WTC11 (cell line): ENCODE measurements at regions not wholly inside any gene's neighbourhood (a gene's known extent, or its start where the extent isn't known, plus 50 kb on each side); places are given as distances from the start of the nearest gene placed in this dataset.
A peak's percentile ranks its signal among the peaks of the same experiment; 100 is the strongest.

Experiments used
- ATAC-seq: fragments of 200-7000 bp; cut with Tn5 transposase; 2 replicates; pipeline ENCODE4 v1.10.0; 2021; ENCODE audit warnings: mild to moderate bottlenecking, moderate library complexity
- CTCF ChIA-PET: fragments of 300-600 bp; sonication (Branson Sonifier 250); formaldehyde crosslinking; loops from one replicate; lab custom pipeline; 2021; ENCODE audit warnings: antibody characterized with exemption; lab: Charles Lee
- POLR2A ChIA-PET: fragments of 350-600 bp; sonication (Branson Sonifier 250); formaldehyde crosslinking; loops from one replicate; lab custom pipeline; 2021; ENCODE audit warnings: antibody characterized with exemption; lab: Charles Lee
- DNase-seq: peaks from one replicate; pipeline ENCODE4 v3.0.0; 2021; ENCODE audit warnings: low spot score
- H3K27ac Mint-ChIP-seq: 2 replicates; pipeline ENCODE4 v1.8.0; 2021; ENCODE audit warnings: mixed read lengths
- H3K27me3 Mint-ChIP-seq: 2 replicates; pipeline ENCODE4 v1.8.0; 2021; ENCODE audit warnings: low read depth, mild to moderate bottlenecking, moderate library complexity, mixed read lengths
- H3K36me3 Mint-ChIP-seq: 2 replicates; pipeline ENCODE4 v1.8.0; 2021; ENCODE audit warnings: mixed read lengths
- H3K4me1 Mint-ChIP-seq: 2 replicates; pipeline ENCODE4 v1.8.0; 2022; ENCODE audit warnings: mixed read lengths
- H3K4me3 Mint-ChIP-seq: 2 replicates; pipeline ENCODE4 v1.8.0; 2021; ENCODE audit warnings: mild to moderate bottlenecking, moderate library complexity, mixed read lengths
- H3K9me3 Mint-ChIP-seq: 2 replicates; pipeline ENCODE4 v1.8.0; 2021; ENCODE audit warnings: mixed read lengths
- CBFB ChIP-seq: sonication (generic); formaldehyde crosslinking; IDR thresholded peaks from 2 replicates; pipeline ENCODE4 v1.8.1; 2022; ENCODE audit warnings: mild to moderate bottlenecking, low read depth, missing genetic modification reagents
- CREM ChIP-seq: sonication (generic); formaldehyde crosslinking; IDR thresholded peaks from 2 replicates; pipeline ENCODE4 v1.8.1; 2022; ENCODE audit warnings: mild to moderate bottlenecking, missing genetic modification reagents, moderate library complexity
- JAZF1 ChIP-seq: fragments of 250-450 bp; sonication (Bioruptor Pico); IDR thresholded peaks from 2 replicates; pipeline ENCODE4 v1.9.0; 2021; ENCODE audit warnings: moderate library complexity, mild to moderate bottlenecking, inconsistent platforms
- NFATC4 ChIP-seq: fragments of 250-450 bp; sonication (Bioruptor Pico); IDR thresholded peaks from 2 replicates; pipeline ENCODE4 v1.9.0; 2021; ENCODE audit warnings: mild to moderate bottlenecking
- NFE2L1 ChIP-seq: sonication (generic); formaldehyde crosslinking; IDR thresholded peaks from 2 replicates; pipeline ENCODE4 v1.8.1; 2023; ENCODE audit warnings: missing genetic modification reagents
- NFYB ChIP-seq: sonication (generic); formaldehyde crosslinking; conservative IDR thresholded peaks from 2 replicates; pipeline ENCODE4 v1.8.0; 2022; ENCODE audit warnings: low read depth, missing genetic modification reagents
- NR1H2 ChIP-seq: sonication (generic); formaldehyde crosslinking; IDR thresholded peaks from 2 replicates; pipeline ENCODE4 v1.9.0; 2021; ENCODE audit warnings: mild to moderate bottlenecking, moderate library complexity, missing genetic modification reagents
- RELA ChIP-seq: sonication (generic); formaldehyde crosslinking; IDR thresholded peaks from 2 replicates; pipeline ENCODE4 v1.8.1; 2022; ENCODE audit warnings: missing genetic modification reagents, mild to moderate bottlenecking, borderline replicate concordance
- SMAD3 ChIP-seq: sonication (generic); formaldehyde crosslinking; IDR thresholded peaks from 2 replicates; pipeline ENCODE4 v1.8.0; 2022; ENCODE audit warnings: missing genetic modification reagents, mild to moderate bottlenecking, borderline replicate concordance
- SOX15 ChIP-seq: fragments of 250-450 bp; sonication (Bioruptor Pico); IDR thresholded peaks from 2 replicates; pipeline ENCODE4 v1.9.0; 2021; ENCODE audit warnings: mild to moderate bottlenecking
- SP1 ChIP-seq: sonication (generic); formaldehyde crosslinking; conservative IDR thresholded peaks from 2 replicates; pipeline ENCODE4 v1.8.1; 2022; ENCODE audit warnings: missing genetic modification reagents
- ZBTB21 ChIP-seq: sonication (generic); formaldehyde crosslinking; IDR thresholded peaks from 2 replicates; pipeline ENCODE4 v1.8.1; 2023; ENCODE audit warnings: mild to moderate bottlenecking, missing genetic modification reagents, borderline replicate concordance
- ZNF121 ChIP-seq: sonication (generic); formaldehyde crosslinking; IDR thresholded peaks from 2 replicates; pipeline ENCODE4 v1.8.0; 2023; ENCODE audit warnings: missing genetic modification reagents
- TF ChIP-seq, protein P1 (sequence below): fragments of 250-450 bp; sonication (Bioruptor Pico); IDR thresholded peaks from 2 replicates; pipeline ENCODE4 v1.9.0; 2021; ENCODE audit warnings: mild to moderate bottlenecking, borderline replicate concordance
- TF ChIP-seq, protein P2 (sequence below): sonication (generic); formaldehyde crosslinking; IDR thresholded peaks from 2 replicates; pipeline ENCODE4 v1.8.0; 2023; ENCODE audit warnings: missing genetic modification reagents, mild to moderate bottlenecking, borderline replicate concordance
- TF ChIP-seq, protein P3 (sequence below): sonication (generic); formaldehyde crosslinking; IDR thresholded peaks from 2 replicates; pipeline ENCODE4 v1.8.1; 2022; ENCODE audit warnings: low read depth, mild to moderate bottlenecking, moderate library complexity, missing genetic modification reagents, borderline replicate concordance
- TF ChIP-seq, protein P4 (sequence below): sonication (generic); formaldehyde crosslinking; IDR thresholded peaks from 2 replicates; pipeline ENCODE4 v1.8.0; 2022; ENCODE audit warnings: mild to moderate bottlenecking, missing genetic modification reagents
- TF ChIP-seq, protein P5 (sequence below): sonication (generic); formaldehyde crosslinking; IDR thresholded peaks from 2 replicates; pipeline ENCODE4 v1.8.1; 2022; ENCODE audit warnings: mild to moderate bottlenecking, missing genetic modification reagents, moderate library complexity, borderline replicate concordance
- TF ChIP-seq, protein P6 (sequence below): sonication (generic); formaldehyde crosslinking; IDR thresholded peaks from 2 replicates; pipeline ENCODE4 v1.8.0; 2023; ENCODE audit warnings: missing genetic modification reagents

DNA sequence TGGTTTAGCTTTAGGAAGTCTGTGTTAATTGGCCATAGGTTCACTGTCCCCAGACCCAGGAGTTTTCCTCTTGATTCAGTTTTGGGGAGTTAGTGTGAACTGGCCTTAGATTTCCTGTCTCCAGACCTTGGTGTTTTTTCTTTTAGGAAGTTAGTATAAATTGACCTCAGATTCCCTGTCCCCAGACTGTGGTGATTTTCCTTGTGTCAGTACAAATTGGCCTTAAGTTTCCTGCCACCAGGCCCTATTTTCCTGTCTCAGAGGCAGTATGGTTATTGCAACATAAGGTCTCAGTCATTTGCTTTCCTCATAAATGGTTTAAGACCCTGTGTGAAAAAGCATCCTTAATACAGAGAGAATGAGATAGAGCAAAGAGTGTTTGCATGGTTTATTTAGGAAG, 595.8 kb downstream of the NLGN4X start (continued):
- TF ChIP-seq, protein P1, sequence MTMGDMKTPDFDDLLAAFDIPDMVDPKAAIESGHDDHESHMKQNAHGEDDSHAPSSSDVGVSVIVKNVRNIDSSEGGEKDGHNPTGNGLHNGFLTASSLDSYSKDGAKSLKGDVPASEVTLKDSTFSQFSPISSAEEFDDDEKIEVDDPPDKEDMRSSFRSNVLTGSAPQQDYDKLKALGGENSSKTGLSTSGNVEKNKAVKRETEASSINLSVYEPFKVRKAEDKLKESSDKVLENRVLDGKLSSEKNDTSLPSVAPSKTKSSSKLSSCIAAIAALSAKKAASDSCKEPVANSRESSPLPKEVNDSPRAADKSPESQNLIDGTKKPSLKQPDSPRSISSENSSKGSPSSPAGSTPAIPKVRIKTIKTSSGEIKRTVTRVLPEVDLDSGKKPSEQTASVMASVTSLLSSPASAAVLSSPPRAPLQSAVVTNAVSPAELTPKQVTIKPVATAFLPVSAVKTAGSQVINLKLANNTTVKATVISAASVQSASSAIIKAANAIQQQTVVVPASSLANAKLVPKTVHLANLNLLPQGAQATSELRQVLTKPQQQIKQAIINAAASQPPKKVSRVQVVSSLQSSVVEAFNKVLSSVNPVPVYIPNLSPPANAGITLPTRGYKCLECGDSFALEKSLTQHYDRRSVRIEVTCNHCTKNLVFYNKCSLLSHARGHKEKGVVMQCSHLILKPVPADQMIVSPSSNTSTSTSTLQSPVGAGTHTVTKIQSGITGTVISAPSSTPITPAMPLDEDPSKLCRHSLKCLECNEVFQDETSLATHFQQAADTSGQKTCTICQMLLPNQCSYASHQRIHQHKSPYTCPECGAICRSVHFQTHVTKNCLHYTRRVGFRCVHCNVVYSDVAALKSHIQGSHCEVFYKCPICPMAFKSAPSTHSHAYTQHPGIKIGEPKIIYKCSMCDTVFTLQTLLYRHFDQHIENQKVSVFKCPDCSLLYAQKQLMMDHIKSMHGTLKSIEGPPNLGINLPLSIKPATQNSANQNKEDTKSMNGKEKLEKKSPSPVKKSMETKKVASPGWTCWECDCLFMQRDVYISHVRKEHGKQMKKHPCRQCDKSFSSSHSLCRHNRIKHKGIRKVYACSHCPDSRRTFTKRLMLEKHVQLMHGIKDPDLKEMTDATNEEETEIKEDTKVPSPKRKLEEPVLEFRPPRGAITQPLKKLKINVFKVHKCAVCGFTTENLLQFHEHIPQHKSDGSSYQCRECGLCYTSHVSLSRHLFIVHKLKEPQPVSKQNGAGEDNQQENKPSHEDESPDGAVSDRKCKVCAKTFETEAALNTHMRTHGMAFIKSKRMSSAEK (CRISPR knock-in tag) = no peak
- TF ChIP-seq, protein P2, sequence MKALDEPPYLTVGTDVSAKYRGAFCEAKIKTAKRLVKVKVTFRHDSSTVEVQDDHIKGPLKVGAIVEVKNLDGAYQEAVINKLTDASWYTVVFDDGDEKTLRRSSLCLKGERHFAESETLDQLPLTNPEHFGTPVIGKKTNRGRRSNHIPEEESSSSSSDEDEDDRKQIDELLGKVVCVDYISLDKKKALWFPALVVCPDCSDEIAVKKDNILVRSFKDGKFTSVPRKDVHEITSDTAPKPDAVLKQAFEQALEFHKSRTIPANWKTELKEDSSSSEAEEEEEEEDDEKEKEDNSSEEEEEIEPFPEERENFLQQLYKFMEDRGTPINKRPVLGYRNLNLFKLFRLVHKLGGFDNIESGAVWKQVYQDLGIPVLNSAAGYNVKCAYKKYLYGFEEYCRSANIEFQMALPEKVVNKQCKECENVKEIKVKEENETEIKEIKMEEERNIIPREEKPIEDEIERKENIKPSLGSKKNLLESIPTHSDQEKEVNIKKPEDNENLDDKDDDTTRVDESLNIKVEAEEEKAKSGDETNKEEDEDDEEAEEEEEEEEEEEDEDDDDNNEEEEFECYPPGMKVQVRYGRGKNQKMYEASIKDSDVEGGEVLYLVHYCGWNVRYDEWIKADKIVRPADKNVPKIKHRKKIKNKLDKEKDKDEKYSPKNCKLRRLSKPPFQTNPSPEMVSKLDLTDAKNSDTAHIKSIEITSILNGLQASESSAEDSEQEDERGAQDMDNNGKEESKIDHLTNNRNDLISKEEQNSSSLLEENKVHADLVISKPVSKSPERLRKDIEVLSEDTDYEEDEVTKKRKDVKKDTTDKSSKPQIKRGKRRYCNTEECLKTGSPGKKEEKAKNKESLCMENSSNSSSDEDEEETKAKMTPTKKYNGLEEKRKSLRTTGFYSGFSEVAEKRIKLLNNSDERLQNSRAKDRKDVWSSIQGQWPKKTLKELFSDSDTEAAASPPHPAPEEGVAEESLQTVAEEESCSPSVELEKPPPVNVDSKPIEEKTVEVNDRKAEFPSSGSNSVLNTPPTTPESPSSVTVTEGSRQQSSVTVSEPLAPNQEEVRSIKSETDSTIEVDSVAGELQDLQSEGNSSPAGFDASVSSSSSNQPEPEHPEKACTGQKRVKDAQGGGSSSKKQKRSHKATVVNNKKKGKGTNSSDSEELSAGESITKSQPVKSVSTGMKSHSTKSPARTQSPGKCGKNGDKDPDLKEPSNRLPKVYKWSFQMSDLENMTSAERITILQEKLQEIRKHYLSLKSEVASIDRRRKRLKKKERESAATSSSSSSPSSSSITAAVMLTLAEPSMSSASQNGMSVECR (CRISPR knock-in tag) = no peak
- TF ChIP-seq JAZF1 (CRISPR knock-in tag) (no peak), NR1H2 (CRISPR knock-in tag) (no peak), RELA (CRISPR knock-in tag) (no peak), CBFB (CRISPR knock-in tag) (no peak), NFATC4 (CRISPR knock-in tag) (no peak), ZBTB21 (CRISPR knock-in tag) (no peak)
- TF ChIP-seq, protein P3, sequence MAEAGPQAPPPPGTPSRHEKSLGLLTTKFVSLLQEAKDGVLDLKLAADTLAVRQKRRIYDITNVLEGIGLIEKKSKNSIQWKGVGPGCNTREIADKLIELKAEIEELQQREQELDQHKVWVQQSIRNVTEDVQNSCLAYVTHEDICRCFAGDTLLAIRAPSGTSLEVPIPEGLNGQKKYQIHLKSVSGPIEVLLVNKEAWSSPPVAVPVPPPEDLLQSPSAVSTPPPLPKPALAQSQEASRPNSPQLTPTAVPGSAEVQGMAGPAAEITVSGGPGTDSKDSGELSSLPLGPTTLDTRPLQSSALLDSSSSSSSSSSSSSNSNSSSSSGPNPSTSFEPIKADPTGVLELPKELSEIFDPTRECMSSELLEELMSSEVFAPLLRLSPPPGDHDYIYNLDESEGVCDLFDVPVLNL = no peak

DNA sequence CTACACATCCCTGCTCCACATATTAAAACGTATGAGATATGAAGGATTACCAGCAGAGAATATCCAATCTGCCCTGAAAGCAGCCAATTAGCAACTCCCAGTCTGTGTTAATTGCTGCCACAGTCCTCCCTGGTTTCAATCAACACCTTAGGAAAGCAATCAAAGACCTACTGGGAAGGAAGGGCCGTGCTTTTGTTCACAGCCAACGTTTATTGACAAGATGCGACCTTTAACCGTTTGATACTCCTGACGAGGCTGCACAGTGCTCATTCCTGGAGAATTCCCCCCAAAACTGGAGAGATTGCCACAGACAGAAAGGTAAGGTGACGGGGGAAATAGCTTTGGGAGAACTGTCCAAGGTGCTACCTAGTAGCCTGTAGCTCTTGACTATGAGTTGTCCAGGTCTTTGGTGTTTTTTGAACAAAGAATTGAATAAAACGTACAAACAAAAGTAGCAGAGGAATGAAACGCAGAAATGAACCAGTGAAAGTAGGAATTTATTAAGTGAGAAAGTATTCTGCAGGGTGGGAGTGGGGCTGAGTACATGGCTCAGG, 596.5 kb downstream of the NLGN4X start:
- TF ChIP-seq CREM (CRISPR knock-in tag) (no peak), SMAD3 (CRISPR knock-in tag) (no peak), NFE2L1 (CRISPR knock-in tag) (no peak), SP1 (CRISPR knock-in tag) (no peak), NFATC4 (CRISPR knock-in tag) (no peak)
- H3K27me3 Mint-ChIP-seq = no peaks in the 10 kb centered on the region
- DNase-seq (no peak), ATAC-seq (peak; percentile 44; the same call in 1 of the 2 replicates)
- CTCF ChIA-PET = no interaction called here
- H3K4me3 Mint-ChIP-seq = no peak overlapping the region
- peaks cover 16% of the 10 kb centered on the region for H3K4me1 Mint-ChIP-seq
- POLR2A ChIA-PET = no interaction called here
- no peaks in the 10 kb centered on the region for H3K9me3 Mint-ChIP-seq
- no peaks in the 10 kb centered on the region for H3K36me3 Mint-ChIP-seq
- no peak overlapping the region for H3K27ac Mint-ChIP-seq

DNA sequence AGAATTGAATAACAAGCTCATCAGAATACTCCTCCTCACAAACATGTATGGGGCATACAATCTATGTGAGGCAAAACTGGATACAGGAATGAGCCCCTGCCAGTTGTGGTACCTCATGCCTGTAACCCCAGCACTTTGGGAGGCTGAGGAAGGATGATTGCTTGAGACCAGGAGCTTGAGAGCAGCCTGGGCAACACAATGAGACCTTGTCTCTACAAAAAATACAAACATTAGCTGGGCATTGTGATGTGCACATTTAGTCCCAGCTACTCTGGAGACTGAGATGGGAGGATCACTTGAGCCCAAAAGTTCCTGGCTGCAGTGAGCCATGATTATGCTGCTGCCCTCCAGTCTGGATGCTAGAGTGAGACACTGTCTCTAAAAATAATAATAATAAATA, 611.0 kb downstream of the NLGN4X start:
- CTCF ChIA-PET = no interaction called here
- DNase-seq = no peak
- no peak for ATAC-seq
- POLR2A ChIA-PET = no interaction called here
- Mint-ChIP-seq H3K9me3 (peaks cover 3% of the 10 kb centered on the region; the same call in 1 of the 2 replicates), H3K4me1 (peaks cover 8% of the 10 kb centered on the region), H3K36me3 (no peaks in the 10 kb centered on the region), H3K27me3 (no peaks in the 10 kb centered on the region), H3K27ac (no peak overlapping the region), H3K4me3 (no peak overlapping the region)
- TF ChIP-seq CBFB (CRISPR knock-in tag) (no peak), NFYB (CRISPR knock-in tag) (no peak), SOX15 (CRISPR knock-in tag) (no peak), ZNF121 (CRISPR knock-in tag) (no peak), RELA (CRISPR knock-in tag) (no peak)
- TF ChIP-seq, protein P4, sequence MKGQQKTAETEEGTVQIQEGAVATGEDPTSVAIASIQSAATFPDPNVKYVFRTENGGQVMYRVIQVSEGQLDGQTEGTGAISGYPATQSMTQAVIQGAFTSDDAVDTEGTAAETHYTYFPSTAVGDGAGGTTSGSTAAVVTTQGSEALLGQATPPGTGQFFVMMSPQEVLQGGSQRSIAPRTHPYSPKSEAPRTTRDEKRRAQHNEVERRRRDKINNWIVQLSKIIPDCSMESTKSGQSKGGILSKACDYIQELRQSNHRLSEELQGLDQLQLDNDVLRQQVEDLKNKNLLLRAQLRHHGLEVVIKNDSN (CRISPR knock-in tag) = no peak
- TF ChIP-seq, protein P5, sequence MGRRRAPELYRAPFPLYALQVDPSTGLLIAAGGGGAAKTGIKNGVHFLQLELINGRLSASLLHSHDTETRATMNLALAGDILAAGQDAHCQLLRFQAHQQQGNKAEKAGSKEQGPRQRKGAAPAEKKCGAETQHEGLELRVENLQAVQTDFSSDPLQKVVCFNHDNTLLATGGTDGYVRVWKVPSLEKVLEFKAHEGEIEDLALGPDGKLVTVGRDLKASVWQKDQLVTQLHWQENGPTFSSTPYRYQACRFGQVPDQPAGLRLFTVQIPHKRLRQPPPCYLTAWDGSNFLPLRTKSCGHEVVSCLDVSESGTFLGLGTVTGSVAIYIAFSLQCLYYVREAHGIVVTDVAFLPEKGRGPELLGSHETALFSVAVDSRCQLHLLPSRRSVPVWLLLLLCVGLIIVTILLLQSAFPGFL (CRISPR knock-in tag) = no peak
- TF ChIP-seq, protein P6, sequence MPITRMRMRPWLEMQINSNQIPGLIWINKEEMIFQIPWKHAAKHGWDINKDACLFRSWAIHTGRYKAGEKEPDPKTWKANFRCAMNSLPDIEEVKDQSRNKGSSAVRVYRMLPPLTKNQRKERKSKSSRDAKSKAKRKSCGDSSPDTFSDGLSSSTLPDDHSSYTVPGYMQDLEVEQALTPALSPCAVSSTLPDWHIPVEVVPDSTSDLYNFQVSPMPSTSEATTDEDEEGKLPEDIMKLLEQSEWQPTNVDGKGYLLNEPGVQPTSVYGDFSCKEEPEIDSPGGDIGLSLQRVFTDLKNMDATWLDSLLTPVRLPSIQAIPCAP (CRISPR knock-in tag) = no peak
